K562 (cell line): ENCODE measurements at regions not wholly inside any gene's neighbourhood (a gene's known extent, or its start where the extent isn't known, plus 50 kb on each side); places are given as distances from the start of the nearest gene placed in this dataset.

Experiments
- HMG20A ChIP-seq: fragments of 450-650 bp; formaldehyde crosslinking; conservative IDR thresholded peaks from 2 replicates; pipeline ENCODE4 v1.4.0; 2020; ENCODE audit warnings: mild to moderate bottlenecking, mixed read lengths
- TEAD4 ChIP-seq, 2 experiments: sonication (generic) in 1 of 2; formaldehyde crosslinking in 1 of 2; IDR thresholded peaks; 2 replicates each; pipeline versions ENCODE4 v1.6.1 to v1.8.0; 2012 to 2022; ENCODE audit warnings: borderline replicate concordance in 1 of 2, inconsistent platforms in 1 of 2, low read length in 1 of 2, mild to moderate bottlenecking in 1 of 2, missing genetic modification reagents in 1 of 2

DNA sequence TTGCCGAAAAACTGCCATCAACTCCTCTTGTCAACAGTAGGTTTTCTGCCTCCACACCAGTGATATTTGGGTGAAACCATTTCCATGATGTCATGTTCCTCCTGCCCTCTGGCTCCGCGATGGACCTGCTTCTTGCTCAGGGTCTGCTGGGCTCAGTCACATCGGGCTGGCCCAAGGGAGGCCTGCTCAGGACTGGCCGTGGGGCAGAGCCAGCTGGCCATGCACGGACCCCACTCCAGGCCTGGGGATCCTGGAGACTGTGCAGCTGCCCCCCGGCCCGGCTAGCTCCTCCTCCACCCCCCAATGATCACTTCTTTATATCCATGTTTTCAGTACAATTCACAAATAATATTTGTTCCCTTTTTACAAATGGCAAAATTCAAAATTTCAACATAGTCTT lies 270.3 kb upstream of the CCDC54 start:
- TF ChIP-seq HMG20A (CRISPR knock-in tag): no peak
- no peak for TF ChIP-seq TEAD4 (IDR thresholded peaks at IDR 0.05; ENCODE audit: low read length)
- no peak for TF ChIP-seq TEAD4 (CRISPR knock-in tag; IDR thresholded peaks at IDR 0.05; ENCODE audit: borderline replicate concordance)
